G401 (cell line): ENCODE measurements at regions not wholly inside any gene's neighbourhood (a gene's known extent, or its start where the extent isn't known, plus 50 kb on each side); places are given as distances from the start of the nearest gene placed in this dataset.
"Not testable (repeated sequence)": the region's sequence is repeated elsewhere in the genome, so short reads cannot be mapped to it uniquely, and the experiment has no call there.

Experiments
- DNase-seq: peaks from one replicate; pipeline ENCODE4 v3.0.0-alpha.2; 2015; ENCODE audit warnings: low spot score
- in situ Hi-C: cut with HindIII; loops from 2 replicates; pipeline ENCODE4 v1.10.0; 2016; ENCODE audit warnings: low sequenced_read_pairs, mixed read lengths

DNA sequence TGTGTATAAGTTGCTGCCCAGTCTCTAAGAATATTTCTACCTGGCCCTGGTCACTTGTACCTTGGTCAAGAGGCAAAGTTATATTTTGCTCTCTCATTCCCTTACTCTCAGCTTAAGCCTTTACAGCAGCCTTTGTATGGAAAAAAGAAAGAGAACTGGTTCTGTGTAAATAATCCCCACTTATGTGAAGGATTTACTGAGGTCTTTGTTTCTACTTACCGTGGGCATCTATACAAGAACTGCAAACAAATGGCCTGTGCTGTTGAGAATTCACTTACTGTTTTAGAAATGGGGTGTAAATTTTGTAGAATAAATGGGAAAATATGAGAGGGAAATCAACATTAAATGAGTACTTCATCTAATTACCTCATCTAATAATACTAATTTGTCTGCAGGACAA is 267.4 kb downstream of the PCDH20 start:
- no peak for DNase-seq
- in situ Hi-C loops, result no loop called here

DNA sequence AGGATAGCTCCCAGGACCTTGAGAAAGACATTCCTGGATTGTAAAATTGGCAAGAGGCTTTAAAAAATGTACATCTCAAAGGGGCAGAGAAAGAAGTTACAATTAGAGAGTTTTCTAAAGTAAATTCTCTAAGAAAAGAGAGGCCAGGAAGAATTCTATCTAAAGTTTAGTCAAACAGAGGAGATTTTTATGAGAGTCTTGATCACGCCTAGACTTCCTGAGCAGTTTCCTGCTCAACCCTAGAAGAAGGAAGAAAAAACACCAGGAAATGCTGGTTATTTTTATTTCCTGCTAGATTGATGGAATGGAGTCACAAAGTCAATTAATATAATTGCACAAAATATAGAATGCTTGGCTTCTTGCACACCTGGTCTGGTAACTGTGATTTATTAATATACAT is 269.1 kb downstream of the PCDH20 start:
- in situ Hi-C loops, result no loop called here
- no peak for DNase-seq

DNA sequence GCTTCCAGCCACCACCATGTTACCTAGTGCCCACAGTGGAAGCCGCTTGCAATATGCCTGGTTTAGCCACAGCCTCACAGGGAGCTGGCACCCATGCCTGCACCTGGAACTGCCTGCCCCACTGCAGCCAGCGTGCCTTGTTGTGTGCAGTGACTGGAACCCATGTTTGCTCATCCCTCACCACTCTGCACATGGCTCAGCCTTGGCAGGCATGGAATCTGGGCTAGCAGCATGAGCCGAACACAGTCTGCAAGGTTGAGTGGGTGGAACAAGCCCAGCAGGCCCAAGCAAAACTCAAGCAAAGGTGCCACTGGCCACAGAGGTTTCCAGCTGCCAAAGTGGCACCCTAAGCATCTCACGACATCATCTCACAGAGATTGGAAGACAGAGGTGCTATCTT is 269.5 kb downstream of the PCDH20 start:
- in situ Hi-C loops, result no loop called here
- no peak for DNase-seq

DNA sequence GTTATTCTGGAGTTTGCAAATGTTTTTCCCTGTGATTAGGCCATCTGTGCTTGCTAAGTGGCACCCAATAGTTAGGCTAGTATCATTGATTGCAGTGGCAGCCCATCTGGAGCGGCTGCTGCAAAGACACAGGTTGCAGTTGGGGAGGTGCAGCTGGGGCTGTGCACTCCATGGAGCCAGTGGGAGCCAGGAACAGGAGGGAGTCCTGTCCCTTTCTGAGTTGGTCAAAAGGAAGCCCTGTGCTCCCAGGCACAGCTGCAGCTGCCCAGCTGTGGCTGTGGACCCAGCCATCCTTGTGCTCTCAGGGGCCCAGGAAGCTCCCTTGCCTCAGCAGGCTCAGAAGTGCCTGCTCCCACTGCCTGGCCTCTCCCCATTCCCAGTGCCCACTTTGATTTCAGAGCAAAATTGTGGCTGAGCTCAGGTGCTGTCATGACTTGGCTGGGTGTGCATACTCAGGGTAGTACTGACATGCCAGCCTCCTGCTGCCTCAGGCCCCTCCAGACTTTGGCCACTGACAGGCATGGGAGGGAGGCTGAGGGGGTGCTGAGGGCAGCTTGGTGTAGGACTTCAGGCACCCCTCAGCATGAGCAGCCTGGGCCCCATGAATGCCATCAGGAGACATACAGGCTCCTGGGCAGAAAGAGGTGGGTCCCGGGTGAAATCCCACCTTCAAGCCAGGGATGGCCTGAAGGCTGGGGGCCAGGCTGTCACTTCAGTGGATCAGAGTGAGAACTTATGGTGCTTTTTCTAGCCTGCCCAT is 270.6 kb downstream of the PCDH20 start:
- DNase-seq, result no peak
- in situ Hi-C loops, result no loop called here

DNA sequence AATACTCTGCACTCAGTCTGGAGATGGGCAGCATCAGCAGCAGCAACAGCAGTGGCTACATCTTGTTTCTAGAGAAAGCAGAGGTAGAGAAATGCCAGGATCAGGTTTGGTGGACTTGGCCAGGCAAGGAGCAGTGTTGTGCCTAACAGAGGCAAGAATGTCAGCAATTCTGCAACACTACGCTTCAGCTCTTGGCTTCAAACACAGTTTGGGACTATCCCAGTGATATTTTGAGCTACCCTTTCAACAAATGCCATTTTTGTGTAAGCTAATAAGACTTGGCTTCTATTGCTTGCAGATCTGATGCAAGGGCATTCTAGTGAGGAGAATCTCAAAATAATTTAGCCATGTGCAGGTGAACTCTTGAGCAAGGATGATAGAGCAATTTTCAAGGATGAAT is 271.3 kb downstream of the PCDH20 start:
- peak; percentile 47 for DNase-seq
- in situ Hi-C loops, result no loop called here

DNA sequence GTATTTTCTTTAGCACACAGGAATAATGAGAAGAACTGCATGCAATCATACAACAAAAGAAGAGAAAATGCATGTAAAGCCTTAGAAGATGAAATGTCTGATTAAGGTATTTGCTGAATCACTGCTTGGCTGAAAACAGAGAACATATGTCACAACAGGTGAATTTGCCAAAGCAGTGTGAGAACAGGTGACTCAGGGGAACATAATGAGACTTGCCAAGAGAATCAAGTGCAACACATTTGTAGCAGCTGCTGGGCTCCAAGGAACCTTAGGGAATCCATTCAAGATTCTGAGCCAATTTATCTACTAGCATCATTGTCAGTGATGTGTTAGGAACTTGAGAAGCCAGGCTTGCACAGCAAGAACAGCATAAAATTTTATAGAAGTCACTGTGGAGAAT is 273.1 kb downstream of the PCDH20 start:
- DNase-seq, result peak; percentile 94
- in situ Hi-C loops, result no loop called here

DNA sequence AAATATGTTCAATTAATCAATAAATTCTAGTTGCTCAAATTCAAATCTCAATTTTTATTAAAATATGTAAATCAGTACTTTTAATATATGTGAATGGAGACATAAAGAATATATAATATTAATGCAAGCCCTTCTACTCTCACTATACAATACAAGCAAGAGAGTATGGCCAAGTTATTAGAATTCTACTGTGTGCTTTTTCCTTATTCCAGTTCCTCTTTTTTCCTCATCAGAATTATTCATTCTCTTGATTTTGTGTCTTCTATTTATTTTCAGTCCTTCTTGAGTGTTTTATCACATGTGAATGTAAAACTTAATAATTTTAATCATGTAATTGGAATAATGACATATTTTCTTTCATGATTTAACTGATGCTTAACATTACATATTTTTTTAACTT is 276.8 kb downstream of the PCDH20 start:
- in situ Hi-C loops, result no loop called here
- DNase-seq, result no peak

DNA sequence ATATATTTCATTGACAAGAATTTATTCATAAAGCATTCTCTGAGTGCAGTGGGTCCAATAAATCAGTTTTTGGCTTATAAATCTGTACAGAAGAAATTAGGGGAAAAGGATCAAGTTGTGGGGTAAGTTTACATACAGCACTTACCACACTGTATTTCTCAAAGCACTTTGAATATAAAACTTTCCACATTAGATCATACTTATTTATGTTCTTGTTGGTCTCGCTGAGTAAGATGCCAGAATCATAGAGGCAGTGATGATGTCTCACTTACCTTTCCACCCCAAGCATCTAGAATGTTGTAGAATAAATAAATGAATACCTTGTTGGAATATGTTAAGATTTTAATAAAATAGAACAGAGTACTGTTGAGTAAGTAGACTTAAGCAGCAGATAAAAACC is 279.1 kb downstream of the PCDH20 start:
- in situ Hi-C loops, result no loop called here
- DNase-seq, result no peak

DNA sequence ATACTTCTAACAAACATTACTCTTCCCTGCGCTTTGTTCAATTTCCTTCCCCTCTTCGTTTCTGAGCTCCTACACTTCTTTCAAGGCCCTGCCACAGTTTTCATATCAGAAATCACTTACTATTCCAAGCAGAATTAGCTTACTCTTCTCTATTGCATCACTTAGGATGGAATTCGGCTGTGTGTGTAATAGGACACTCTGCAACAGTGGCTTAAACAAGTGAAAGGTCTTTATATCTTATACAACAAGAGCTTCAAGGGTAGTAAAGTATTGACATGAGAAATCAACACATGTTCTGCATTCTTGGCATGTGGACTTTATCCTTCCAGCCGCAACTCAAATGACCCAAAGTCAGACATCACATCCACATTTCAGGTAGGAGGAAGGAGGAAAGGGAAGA is 279.6 kb downstream of the PCDH20 start:
- in situ Hi-C loops, result no loop called here
- no peak for DNase-seq

DNA sequence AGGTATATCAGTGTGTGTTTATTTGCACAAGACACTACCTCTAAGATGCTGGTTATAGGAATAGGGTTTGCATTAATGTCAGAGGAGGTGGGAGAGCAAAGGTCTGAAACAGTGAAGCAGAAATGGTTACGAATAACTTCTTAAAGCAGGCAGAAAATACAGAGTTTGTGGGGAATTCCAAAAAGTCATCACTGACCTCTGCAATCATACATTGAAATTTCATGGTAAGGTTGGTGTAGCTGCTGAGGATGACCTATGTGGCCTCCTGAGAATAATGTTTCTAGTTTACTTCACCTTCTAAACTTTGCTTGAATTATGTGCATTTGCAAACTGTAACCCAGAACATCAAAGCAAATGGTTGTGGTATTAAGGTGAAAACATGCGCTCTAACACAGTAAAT is 280.1 kb downstream of the PCDH20 start:
- DNase-seq, result no peak
- in situ Hi-C loops, result no loop called here

DNA sequence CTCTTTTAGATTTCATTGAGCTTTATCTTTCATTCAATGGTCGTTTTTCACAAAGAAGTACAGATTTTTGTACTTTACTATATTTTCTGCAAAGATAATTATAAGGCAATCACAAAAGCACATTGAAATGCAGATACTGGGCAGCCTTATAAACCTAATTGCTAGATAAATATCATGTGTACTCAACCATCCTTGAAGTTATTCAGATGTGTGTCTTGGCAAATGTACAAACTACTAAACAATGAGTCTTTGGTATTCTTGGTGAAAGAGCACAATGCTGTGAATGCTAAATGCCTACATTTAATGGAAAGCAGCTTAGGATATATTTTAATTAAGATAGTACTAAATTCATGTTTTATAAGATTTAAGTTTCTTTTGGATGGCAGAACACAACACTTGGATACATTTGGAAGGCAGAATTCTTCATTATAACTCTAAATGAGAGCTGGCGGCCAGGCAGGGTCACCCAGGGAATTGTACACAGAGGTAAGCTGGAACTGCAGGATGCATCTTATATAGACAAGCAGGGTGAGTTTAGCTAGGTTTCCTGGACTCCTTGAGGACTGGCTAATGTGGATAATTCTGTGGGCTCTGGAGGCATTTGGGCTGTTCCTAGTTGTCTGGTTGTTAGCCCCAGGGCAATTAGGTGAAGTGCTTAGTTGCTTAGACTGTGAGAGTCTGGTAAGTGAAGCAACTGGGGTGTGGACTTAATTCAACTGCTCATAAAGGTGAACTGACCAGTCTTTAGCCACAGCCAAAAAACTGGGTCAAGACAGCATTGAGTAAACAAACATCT is 286.6 kb downstream of the PCDH20 start:
- no peak for DNase-seq
- in situ Hi-C loops, result no loop called here

DNA sequence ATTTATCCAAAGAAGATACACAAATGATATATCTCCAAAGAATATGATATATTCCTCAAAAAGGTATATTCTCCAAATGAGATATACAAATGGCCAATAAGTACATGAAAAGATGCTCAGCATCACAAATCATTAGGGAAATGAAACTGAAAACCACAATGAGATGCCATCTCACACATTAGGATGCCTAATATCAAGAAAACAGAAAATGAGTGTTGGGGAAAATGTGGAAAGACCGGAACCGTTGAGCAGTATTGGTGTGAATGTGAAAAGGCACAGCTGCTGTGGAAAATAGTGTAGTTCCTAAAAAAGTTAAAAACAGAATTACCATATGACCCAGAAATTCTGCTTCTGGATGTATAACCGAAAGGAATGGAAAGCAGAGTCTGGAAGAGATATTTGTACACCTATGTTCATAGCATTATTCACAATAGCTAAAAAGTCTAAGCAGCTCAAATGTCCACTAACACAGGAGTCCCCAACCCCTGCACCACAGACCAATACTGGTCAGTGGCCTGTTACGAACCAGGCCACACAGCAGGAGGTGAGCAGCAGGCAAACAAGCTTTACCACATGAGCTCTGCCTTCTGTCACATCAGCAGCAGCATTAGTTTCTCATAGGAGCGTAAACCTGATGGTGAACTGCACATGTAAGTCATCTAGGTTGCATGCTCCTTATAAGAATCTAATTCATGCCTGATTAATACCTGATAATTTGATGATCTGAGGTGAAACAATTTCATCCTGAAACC is 291.9 kb downstream of the PCDH20 start:
- no peak for DNase-seq
- in situ Hi-C loops, result no loop called here

DNA sequence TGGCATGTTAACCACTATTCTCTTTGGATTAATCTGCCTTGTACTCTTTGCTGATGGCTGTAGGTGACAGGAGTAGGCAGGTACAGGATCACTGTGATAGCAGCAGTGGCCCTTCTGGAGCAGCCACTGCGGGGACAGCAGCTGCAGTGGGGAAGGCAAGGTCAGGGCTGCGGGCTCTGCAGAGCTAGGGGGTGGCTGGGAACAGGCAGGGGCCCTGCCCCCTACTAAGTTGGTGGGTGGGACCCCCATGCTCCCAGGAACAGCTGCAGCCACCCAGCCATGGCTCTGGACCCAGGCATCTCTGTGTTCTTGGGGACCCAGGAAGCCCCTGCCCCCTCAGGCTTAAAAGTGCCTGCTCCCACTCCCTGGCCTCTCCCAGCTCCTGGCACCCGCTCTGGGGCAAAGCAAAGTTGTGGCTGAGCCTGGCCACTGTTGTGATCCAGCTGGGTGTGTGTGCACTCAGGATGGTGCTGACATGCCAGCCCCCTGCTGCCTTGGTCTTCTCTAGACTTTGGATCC is 302.4 kb downstream of the PCDH20 start:
- in situ Hi-C loops, result no loop called here

DNA sequence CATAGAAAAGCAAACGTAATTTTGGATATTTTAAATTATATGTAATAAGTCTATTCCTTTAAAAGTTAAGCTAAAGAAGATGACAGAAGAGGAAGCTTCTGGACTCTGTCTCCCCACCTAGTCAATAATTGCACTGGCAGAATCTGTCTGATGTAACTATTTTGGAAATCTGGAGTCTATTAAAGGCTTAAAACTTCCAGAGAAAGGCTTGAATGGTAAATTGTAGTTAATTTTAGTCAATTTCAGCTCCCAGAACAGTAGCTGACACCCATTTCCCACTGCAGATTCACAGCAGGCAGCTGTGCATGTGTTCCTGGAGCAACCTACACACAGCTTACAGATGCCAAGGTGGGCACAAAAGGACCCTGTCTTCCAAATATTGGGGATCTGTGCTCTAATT is 304.1 kb downstream of the PCDH20 start:
- in situ Hi-C loops, result no loop called here
- no peak for DNase-seq

More for the DNA sequence above, 302.4 kb downstream of the PCDH20 start:
- no peak for DNase-seq

DNA sequence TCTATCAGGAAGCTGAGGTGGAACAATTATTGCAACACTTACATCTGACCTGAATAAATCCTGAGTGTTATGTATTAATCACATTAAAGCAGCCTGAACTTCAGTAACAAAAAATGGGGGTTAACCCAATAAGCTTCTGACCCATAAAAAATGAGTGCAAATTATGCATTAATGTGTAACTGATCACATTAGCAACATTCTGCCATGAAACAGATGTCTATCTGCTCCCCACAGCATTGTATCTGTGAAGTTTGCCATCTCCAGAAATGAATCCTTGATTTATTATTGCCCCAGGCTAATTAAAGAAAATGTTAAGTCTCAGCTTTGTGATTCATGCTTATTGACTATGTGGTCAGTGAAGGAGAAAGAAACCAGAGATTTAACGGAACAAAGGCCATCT is 304.9 kb downstream of the PCDH20 start:
- in situ Hi-C loops, result no loop called here
- no peak for DNase-seq

DNA sequence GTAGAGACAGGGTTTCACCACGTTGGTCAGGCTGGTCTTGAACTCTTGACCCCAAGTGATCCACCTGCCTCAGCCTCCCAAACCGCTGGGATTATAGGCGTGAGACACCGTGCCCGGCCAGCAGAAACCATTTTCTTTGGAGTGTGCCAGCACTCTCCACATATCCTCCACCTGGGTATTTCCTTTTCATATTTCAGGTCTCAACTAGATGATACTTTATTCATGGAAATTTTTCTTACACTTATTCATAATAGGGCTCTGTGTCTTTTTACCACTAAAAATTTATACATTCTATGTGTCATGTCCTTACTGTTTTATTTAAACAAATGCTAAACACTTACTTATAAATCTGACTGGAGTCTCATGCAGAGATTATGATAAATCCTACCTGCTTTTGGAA is 305.9 kb downstream of the PCDH20 start:
- DNase-seq, result no peak
- in situ Hi-C loops, result no loop called here

DNA sequence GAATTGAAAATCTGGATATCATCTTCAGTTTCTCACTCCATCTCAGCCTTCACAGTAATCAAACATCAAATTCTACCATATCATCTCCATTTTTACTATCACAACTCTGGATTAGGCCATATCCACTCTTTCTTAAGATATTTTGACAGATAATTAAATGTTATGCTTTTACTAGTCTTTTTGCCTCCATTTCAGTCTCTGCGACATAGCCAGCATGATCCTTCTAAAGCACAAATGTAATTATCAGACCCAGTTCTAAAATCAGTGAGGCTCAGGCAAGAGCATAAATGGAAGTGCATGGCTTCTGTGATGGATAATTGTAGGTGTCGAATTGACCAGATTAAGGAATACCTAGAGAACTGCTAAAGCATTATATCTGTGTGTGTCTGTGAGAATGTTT is 307.7 kb downstream of the PCDH20 start:
- DNase-seq, result no peak
- in situ Hi-C loops, result no loop called here

DNA sequence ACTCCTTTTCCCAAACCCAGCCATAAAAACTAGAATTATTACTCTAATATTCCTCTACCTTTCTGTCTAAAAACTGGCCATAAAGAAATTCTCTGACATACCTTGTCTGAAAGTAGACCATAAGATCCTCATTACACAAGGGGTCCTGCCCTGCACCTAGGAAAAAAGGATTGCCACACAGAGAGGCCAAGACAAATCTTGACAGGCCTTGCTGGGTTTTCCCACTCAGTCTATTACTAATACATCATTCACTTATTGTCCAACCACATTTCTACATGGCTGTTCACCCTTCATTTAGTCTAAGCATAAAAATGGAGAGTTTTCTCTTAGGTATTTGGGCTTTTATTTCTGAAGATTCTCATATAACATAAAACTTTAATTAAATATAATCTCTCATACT is 319.8 kb downstream of the PCDH20 start:
- DNase-seq, result no peak
- in situ Hi-C loops, result no loop called here

DNA sequence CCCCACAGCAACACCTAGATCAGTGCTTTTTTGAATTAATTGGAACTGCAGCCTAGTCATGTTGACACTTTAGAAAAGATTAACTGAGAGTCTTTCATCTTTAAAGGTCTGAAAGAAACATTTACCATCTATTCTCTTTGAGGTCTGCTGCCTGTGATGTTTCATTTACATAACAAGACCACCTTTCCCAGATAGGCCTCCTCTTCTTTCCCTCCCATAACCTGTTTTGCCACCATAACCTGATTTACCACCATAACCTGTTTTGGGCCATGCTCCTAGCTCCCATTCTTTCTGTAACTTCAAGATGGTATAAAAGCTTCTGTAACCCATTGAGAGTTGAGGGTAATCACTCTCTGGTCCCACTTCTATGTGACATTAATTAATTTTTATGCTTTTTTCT is 320.8 kb downstream of the PCDH20 start:
- in situ Hi-C loops, result no loop called here
- no peak for DNase-seq

DNA sequence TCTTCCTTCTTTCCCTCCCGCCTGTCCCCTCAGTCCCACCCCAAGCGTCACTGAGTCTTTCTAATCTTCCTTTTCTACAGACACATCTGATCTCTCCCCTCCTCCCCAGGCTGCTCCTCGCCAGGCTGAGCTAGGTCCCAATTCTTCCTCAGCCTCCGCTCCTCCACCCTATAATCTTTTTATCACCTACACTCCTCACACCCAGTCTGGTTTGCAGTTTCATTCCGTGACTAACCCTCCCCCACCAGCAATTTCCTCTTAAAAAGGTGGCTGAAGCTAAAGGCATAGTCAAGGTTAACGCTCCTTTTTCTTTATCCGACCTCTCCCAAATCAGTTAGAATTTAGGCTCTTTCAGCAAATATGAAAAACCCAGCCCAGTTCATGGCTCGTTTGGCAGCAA is 325.8 kb downstream of the PCDH20 start:
- in situ Hi-C loops, DNase-seq: not testable (repeated sequence)
